GM12875 (cell line): ENCODE measurements at regions not wholly inside any gene's neighbourhood (a gene's known extent, or its start where the extent isn't known, plus 50 kb on each side); places are given as distances from the start of the nearest gene placed in this dataset.

Experiments
- H3K4me3 ChIP-seq: one replicate; pipeline ENCODE4 v1.5.1; 2011; ENCODE audit warnings: low read depth, low read length, control low read depth
- TF ChIP-seq, protein P1 (sequence below): IDR thresholded peaks from 2 replicates; pipeline ENCODE4 v1.5.1; 2011; ENCODE audit warnings: low read depth, mild to moderate bottlenecking, control low read depth, inconsistent platforms, low read length, moderate library complexity, borderline replicate concordance; ENCODE audit not compliant: insufficient read depth

- H3K4me3 ChIP-seq, result no peak overlapping the region
- TF ChIP-seq, protein P1, sequence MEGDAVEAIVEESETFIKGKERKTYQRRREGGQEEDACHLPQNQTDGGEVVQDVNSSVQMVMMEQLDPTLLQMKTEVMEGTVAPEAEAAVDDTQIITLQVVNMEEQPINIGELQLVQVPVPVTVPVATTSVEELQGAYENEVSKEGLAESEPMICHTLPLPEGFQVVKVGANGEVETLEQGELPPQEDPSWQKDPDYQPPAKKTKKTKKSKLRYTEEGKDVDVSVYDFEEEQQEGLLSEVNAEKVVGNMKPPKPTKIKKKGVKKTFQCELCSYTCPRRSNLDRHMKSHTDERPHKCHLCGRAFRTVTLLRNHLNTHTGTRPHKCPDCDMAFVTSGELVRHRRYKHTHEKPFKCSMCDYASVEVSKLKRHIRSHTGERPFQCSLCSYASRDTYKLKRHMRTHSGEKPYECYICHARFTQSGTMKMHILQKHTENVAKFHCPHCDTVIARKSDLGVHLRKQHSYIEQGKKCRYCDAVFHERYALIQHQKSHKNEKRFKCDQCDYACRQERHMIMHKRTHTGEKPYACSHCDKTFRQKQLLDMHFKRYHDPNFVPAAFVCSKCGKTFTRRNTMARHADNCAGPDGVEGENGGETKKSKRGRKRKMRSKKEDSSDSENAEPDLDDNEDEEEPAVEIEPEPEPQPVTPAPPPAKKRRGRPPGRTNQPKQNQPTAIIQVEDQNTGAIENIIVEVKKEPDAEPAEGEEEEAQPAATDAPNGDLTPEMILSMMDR, result no peak
Measured at GRCh38 chr16:86007524-86007923, 108.6 kb downstream of the IRF8 start.

DNA sequence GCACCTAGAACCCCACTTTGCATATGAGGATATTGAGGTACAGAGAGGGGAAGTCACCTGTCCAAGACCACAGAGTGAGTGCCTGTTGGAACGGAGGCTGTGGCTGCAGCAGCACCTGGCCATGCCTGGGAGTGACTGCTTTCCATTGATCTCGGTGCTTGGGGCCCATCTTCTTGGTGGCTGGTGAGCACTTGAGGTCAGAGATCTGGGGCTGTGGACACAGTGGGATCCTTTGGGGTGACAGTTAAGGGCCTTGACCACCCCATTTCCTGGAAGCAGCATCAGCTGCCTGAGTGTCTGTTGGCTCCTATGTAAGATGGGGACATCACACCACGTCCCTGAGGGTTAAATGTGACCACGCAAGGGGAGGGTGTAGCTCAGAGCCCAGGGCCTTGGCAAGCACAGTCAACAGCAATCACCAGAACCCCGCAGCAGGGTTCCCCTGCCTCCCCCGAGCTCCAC is 111.7 kb downstream of the IRF8 start:
- H3K4me3 ChIP-seq, result no peak overlapping the region
- TF ChIP-seq, protein P1, result no peak

DNA sequence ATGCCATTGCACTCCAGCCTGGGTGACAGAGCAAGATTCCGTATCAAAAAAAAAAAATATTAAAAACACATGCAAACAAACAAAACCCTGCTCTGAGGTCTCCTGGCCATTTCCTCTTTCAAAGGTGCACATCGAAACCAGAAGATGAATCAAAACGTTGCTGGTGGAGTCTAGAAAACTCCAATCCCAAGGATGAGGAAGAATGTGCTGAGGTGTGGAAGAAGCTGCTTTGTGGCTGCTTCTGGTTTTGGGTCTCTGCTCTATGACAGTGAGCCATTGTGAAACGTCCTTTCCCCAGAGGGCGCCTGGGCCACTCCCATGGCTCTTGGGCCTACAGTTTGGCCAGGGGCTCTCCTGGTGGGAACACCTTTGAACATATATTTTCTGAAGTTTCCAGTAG is 112.6 kb downstream of the IRF8 start:
- H3K4me3 ChIP-seq, result no peak overlapping the region
- TF ChIP-seq, protein P1, result no peak

- H3K4me3 ChIP-seq, result no peak overlapping the region
- TF ChIP-seq, protein P1, result no peak
Measured at GRCh38 chr16:86012221-86012620, 113.3 kb downstream of the IRF8 start.

DNA sequence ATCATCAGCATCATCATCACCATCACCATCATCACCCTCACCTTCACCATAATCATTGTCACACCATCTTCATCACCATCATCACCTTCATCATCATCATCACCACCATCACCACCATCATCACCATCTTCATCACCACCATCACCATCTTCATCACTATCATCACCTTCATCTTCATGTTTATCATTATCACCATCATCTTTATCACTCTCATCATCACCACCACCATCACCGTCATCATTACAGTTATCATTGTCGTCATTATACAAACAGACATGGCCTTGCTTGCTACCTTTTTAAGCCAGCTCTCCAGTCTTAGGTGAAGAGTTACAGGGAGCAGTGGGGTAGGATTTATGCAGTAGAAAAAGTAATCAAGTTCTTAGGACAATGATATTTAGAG is 114.9 kb downstream of the IRF8 start:
- H3K4me3 ChIP-seq, result no peak overlapping the region
- TF ChIP-seq, protein P1, result no peak

DNA sequence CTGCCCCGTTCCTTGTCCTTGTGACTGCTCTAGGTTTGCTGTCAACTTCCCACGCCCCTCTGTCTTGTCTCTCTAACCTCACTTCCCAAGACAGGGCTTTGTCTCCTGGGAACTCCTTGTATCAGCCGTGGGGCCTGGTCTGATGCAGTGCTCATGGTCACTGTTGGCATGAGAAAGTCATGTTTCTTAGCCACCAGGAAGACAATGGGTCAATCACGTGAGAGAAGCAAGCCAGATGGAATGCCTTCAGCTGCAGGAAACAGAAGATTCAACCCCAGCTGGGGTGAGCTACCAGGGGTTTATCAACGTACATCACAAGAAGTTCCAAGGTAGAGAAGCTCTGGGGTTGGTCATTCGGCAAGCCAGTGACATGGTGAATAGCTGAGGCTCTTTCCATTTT is 116.6 kb downstream of the IRF8 start:
- TF ChIP-seq, protein P1, result no peak
- H3K4me3 ChIP-seq, result no peak overlapping the region

- TF ChIP-seq, protein P1, result peak; percentile 70
- H3K4me3 ChIP-seq, result no peak overlapping the region
Measured at GRCh38 chr16:86016201-86016965, 117.4 kb downstream of the IRF8 start.
